ENCODE measurements at regions not wholly inside any gene's neighbourhood (a gene's known extent, or its start where the extent isn't known, plus 50 kb on each side); places are given as distances from the start of the nearest gene placed in this dataset.

GRCh38 chr1:112272101-112272772, 123.8 kb upstream of the CTTNBP2NL start:
- no peaks in the 10 kb centered on the region for H3K9me3 ChIP-seq (ENCODE audit: control insufficient read depth, insufficient read depth, low read length)
- DNase-seq (no peak), ATAC-seq (no peak)
- 63% methylated on average over 5 of the region's 6 CpGs for WGBS (ENCODE audit: insufficient coverage)
- Mint-ChIP-seq H3K4me1 (no peaks in the 10 kb centered on the region), H3K36me3 (no peaks in the 10 kb centered on the region), H3K9me3 (no peaks in the 10 kb centered on the region), H3K4me3 (no peak overlapping the region), H3K27me3 (ENCODE audit: low read depth in 2 of 2) (peaks cover 19 to 45% of the 10 kb centered on the region in 2 donors), H3K27ac (no peak overlapping the region)
- intact Hi-C loops (cut with micrococcal nuclease): no loop called here
- H3K4me3 ChIP-seq (ENCODE audit: low read length): no peak overlapping the region
- no peaks in the 10 kb centered on the region for H3K27me3 ChIP-seq (ENCODE audit: control insufficient read depth, insufficient read depth, low read length)
- H3K4me1 ChIP-seq (ENCODE audit: control insufficient read depth, insufficient read depth, low read length): no peaks in the 10 kb centered on the region
- no peaks in the 10 kb centered on the region for H3K36me3 ChIP-seq (ENCODE audit: control insufficient read depth, insufficient read depth, low read length)
- no peak for TF ChIP-seq CTCF (IDR thresholded peaks at IDR 0.05)
- H3K27ac ChIP-seq (ENCODE audit: low read length): no peak overlapping the region

DNA sequence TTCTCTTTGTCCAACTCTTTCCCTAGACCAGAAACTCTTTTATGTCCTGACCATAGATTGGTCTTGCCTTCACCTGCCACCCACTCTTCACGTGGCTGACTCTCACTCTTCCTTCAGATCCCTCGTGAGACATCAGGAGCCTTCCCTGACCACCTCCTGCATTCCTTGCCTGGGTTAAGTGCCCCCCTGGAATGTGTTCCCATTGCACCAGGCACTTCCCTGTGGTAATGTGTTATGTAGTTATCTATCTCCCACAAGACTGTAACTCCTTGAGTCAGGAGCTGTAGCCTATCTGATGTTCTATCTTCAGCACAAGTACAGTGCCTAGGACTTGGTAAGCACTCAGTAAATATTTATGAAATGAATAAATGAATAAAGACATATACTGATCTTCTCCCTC, 111.2 kb upstream of the CTTNBP2NL start:
- WGBS (ENCODE audit: insufficient coverage): 58% methylated on average over 2 of the region's 2 CpGs
- Mint-ChIP-seq H3K27ac (no peak overlapping the region), H3K27me3 (ENCODE audit: low read depth in 2 of 2) (peaks cover 24 to 29% of the 10 kb centered on the region in 2 donors), H3K36me3 (no peaks in the 10 kb centered on the region), H3K9me3 (no peaks in the 10 kb centered on the region), H3K4me1 (no peaks in the 10 kb centered on the region), H3K4me3 (no peak overlapping the region)
- DNase-seq: no peak
- intact Hi-C loops (cut with micrococcal nuclease): no loop called here
- Histone ChIP-seq H3K27me3 (ENCODE audit: control insufficient read depth, insufficient read depth, low read length) (no peaks in the 10 kb centered on the region), H3K9me3 (ENCODE audit: control insufficient read depth, insufficient read depth, low read length) (no peaks in the 10 kb centered on the region), H3K4me1 (ENCODE audit: control insufficient read depth, insufficient read depth, low read length) (no peaks in the 10 kb centered on the region), H3K4me3 (ENCODE audit: low read length) (no peak overlapping the region), H3K27ac (ENCODE audit: low read length) (no peak overlapping the region), H3K36me3 (ENCODE audit: control insufficient read depth, insufficient read depth, low read length) (no peaks in the 10 kb centered on the region)
- ATAC-seq: no peak
- TF ChIP-seq CTCF (IDR thresholded peaks at IDR 0.05): no peak

DNA sequence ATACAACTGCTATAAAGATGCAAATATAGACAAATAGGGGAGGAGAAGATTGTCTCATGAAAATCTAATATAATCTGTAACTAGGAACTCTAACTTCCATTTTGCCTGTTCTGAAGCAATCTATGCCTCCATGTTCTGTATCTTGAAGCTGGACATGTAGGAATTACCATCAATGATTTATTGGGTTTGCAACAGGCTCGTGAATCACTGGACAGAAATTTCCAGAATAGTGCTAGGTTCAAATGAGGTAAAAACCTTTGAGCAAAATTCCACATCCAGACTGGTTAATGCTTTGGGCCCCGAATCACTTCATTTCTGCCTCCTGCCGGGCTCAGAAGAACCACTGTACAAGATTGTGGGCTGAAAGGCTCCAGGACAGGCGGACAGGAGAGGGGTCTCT, 110.7 kb upstream of the CTTNBP2NL start:
- WGBS (ENCODE audit: insufficient coverage): 74% methylated on average over 4 of the region's 4 CpGs
- no peaks in the 10 kb centered on the region for H3K4me1 Mint-ChIP-seq
- DNase-seq: no peak
- Histone ChIP-seq H3K27ac (ENCODE audit: low read length) (no peak overlapping the region), H3K4me1 (ENCODE audit: control insufficient read depth, insufficient read depth, low read length) (no peaks in the 10 kb centered on the region), H3K4me3 (ENCODE audit: low read length) (no peak overlapping the region), H3K9me3 (ENCODE audit: control insufficient read depth, insufficient read depth, low read length) (no peaks in the 10 kb centered on the region), H3K36me3 (ENCODE audit: control insufficient read depth, insufficient read depth, low read length) (no peaks in the 10 kb centered on the region), H3K27me3 (ENCODE audit: control insufficient read depth, insufficient read depth, low read length) (no peaks in the 10 kb centered on the region)
- no peak overlapping the region for H3K27ac Mint-ChIP-seq
- ATAC-seq: no peak
- no peaks in the 10 kb centered on the region for H3K9me3 Mint-ChIP-seq
- TF ChIP-seq CTCF (IDR thresholded peaks at IDR 0.05): no peak
- peaks cover 24 to 34% of the 10 kb centered on the region in 2 donors for H3K27me3 Mint-ChIP-seq (ENCODE audit: low read depth in 2 of 2)
- H3K4me3 Mint-ChIP-seq: no peak overlapping the region
- H3K36me3 Mint-ChIP-seq: no peaks in the 10 kb centered on the region
- intact Hi-C loops (cut with micrococcal nuclease): no loop called here

DNA sequence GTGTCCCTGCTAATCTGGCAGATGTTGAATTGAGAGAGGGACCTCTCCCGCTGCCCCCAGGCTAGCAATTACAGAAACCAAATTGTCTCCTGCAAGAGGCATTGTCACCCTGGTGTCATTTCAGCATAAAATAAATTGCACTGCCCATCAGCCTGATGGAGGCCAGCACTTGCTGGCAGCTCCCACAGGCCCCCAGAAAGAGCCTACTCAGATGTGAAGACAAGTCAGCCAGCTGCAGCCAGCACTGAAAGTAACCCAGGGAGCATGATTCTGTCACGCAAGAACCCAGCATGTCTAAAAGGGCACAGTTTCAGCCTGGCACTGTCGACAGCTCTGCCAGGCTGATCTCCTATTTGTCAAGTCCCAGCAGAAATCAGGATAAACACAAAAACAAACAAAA, 110.3 kb upstream of the CTTNBP2NL start:
- H3K27me3 ChIP-seq (ENCODE audit: control insufficient read depth, insufficient read depth, low read length): no peaks in the 10 kb centered on the region
- H3K4me3 ChIP-seq (ENCODE audit: low read length): no peak overlapping the region
- no peaks in the 10 kb centered on the region for H3K4me1 ChIP-seq (ENCODE audit: control insufficient read depth, insufficient read depth, low read length)
- Mint-ChIP-seq H3K4me1 (no peaks in the 10 kb centered on the region), H3K36me3 (no peaks in the 10 kb centered on the region), H3K27me3 (ENCODE audit: low read depth in 2 of 2) (peaks cover 24 to 35% of the 10 kb centered on the region in 2 donors), H3K4me3 (no peak overlapping the region), H3K27ac (no peak overlapping the region), H3K9me3 (no peaks in the 10 kb centered on the region)
- H3K36me3 ChIP-seq (ENCODE audit: control insufficient read depth, insufficient read depth, low read length): no peaks in the 10 kb centered on the region
- 73% methylated on average over 3 of the region's 3 CpGs for WGBS (ENCODE audit: insufficient coverage)
- H3K27ac ChIP-seq (ENCODE audit: low read length): no peak overlapping the region
- no peak for ATAC-seq
- intact Hi-C loops (cut with micrococcal nuclease): no loop called here
- no peak for DNase-seq
- no peaks in the 10 kb centered on the region for H3K9me3 ChIP-seq (ENCODE audit: control insufficient read depth, insufficient read depth, low read length)
- no peak for TF ChIP-seq CTCF (IDR thresholded peaks at IDR 0.05)

Measured in natural killer cell (primary cell).